OCI-LY1 (cell line): ENCODE measurements at regions not wholly inside any gene's neighbourhood (a gene's known extent, or its start where the extent isn't known, plus 50 kb on each side); places are given as distances from the start of the nearest gene placed in this dataset.

Experiments used
- EZH2 ChIP-seq: fragments of 200-600 bp; sonication (generic), shearing (Covaris generic); IDR thresholded peaks from 2 replicates; pipeline ENCODE4 v1.8.0; 2017; ENCODE audit warnings: borderline replicate concordance, mixed run types, mild to moderate bottlenecking, antibody characterized with exemption, low read length, moderate library complexity, mixed read lengths
- TF ChIP-seq, protein P1 (sequence below): fragments of 200-600 bp; sonication (generic), shearing (Covaris generic); IDR thresholded peaks from 2 replicates; pipeline ENCODE4 v1.5.1; 2017; ENCODE audit warnings: mild to moderate bottlenecking, antibody characterized with exemption, low read length, moderate library complexity, mixed read lengths

GRCh38 chr16:64234200-64234599, 887.7 kb downstream of the CDH11 start:
- TF ChIP-seq, protein P1, sequence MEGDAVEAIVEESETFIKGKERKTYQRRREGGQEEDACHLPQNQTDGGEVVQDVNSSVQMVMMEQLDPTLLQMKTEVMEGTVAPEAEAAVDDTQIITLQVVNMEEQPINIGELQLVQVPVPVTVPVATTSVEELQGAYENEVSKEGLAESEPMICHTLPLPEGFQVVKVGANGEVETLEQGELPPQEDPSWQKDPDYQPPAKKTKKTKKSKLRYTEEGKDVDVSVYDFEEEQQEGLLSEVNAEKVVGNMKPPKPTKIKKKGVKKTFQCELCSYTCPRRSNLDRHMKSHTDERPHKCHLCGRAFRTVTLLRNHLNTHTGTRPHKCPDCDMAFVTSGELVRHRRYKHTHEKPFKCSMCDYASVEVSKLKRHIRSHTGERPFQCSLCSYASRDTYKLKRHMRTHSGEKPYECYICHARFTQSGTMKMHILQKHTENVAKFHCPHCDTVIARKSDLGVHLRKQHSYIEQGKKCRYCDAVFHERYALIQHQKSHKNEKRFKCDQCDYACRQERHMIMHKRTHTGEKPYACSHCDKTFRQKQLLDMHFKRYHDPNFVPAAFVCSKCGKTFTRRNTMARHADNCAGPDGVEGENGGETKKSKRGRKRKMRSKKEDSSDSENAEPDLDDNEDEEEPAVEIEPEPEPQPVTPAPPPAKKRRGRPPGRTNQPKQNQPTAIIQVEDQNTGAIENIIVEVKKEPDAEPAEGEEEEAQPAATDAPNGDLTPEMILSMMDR, result no peak
- TF ChIP-seq EZH2, result no peak
